Astrocyte of the spinal cord (primary cell): ENCODE measurements at regions not wholly inside any gene's neighbourhood (a gene's known extent, or its start where the extent isn't known, plus 50 kb on each side); places are given as distances from the start of the nearest gene placed in this dataset.

Experiments used
- DNase-seq: peaks from one replicate; pipeline ENCODE4 v3.0.0; 2011; ENCODE audit warnings: low read depth, low spot score
- H3K4me3 ChIP-seq: 2 replicates; pipeline ENCODE4 v1.5.1; 2011; ENCODE audit warnings: low read depth, mild to moderate bottlenecking, low read length, moderate library complexity
- CTCF ChIP-seq: IDR thresholded peaks from 2 replicates; pipeline ENCODE4 v1.5.1; 2012; ENCODE audit warnings: low read depth, mild to moderate bottlenecking, low read length, inconsistent platforms
- in situ Hi-C: cut with HindIII; loops from 2 replicates; pipeline ENCODE4 v1.10.0; 2017; ENCODE audit warnings: low sequenced_read_pairs

GRCh38 chr4:56086561-56086960, 137.8 kb downstream of the CEP135 start:
- DNase-seq, result no peak
- in situ Hi-C loops, result no loop called here
- H3K4me3 ChIP-seq, result no peak overlapping the region
- TF ChIP-seq CTCF, result no peak

DNA sequence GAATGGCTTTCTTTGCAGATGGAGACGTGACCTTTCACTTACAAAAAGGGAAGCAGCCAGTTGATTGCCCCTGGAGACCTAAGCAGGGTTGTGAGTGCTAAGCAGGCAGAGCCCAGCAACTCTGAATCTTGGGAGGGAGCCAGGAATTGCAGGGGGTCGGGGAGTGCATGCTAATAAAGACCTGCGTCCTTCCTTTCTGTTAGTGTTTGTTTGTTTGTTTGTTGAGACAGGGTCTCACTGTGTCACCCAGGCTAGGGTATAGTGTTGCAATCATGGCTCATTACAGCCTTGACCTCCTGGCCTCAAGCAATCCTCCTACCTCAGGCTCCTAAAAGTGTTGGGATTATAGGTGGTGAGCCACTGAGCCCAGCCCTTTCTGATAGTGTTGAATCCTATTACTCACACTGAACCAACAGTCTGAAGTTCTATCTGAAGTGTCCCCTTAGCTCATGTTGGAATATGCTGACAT, 137.4 kb downstream of the CEP135 start:
- in situ Hi-C loops, result no loop called here

DNA sequence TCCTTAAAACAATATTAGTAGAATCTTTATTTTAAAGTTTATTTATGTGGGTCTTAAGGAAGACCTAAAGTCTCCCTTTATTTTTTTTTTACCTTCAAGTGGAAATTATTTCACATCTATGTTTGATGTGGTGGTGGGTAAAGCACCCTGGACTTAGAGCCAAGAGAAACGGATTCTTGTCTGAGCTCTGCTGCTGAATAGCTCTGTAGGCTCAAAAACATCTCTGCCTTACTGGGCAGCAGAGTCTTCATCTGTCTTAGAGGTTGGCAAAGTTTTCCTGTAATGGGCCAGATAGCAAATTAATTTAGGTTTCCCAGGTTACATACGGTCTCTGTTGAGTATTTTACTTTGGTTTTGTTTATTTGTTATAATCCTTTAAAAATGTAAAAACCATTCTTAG, 136.5 kb downstream of the CEP135 start:
- TF ChIP-seq CTCF, result no peak
- no peak overlapping the region for H3K4me3 ChIP-seq
- peak; percentile 20 for DNase-seq
- in situ Hi-C loops, result no loop called here

More for the DNA sequence above, 137.4 kb downstream of the CEP135 start:
- TF ChIP-seq CTCF, result no peak
- no peak overlapping the region for H3K4me3 ChIP-seq
- peak; percentile 7 for DNase-seq

GRCh38 chr4:56084851-56085250, 136.1 kb downstream of the CEP135 start:
- no peak for TF ChIP-seq CTCF
- in situ Hi-C loops, result no loop called here
- no peak for DNase-seq
- H3K4me3 ChIP-seq, result no peak overlapping the region
